ENCODE measurements at regions not wholly inside any gene's neighbourhood (a gene's known extent, or its start where the extent isn't known, plus 50 kb on each side); places are given as distances from the start of the nearest gene placed in this dataset.

- intact Hi-C loops (cut with DNase I, micrococcal nuclease), result no loop called here
- Mint-ChIP-seq H3K4me1 (ENCODE audit: low read depth) (no peaks in the 10 kb centered on the region), H3K27ac (no peak overlapping the region), H3K27me3 (no peaks in the 10 kb centered on the region), H3K36me3 (ENCODE audit: low read depth) (no peaks in the 10 kb centered on the region), H3K4me3 (no peak overlapping the region), H3K9me3 (peaks cover 2% of the 10 kb centered on the region)
- DNase-seq (no peak), ATAC-seq (ENCODE audit: poor library complexity) (no peak)
- Histone ChIP-seq H3K4me1 (ENCODE audit: insufficient read depth, low read length) (no peaks in the 10 kb centered on the region), H3K4me3 (ENCODE audit: low read length) (no peak overlapping the region), H3K9me3 (ENCODE audit: control insufficient read depth in 1 of 2, insufficient read depth in 1 of 2, low read length in 2 of 2) (no peaks in the 10 kb centered on the region), H3K27me3 (ENCODE audit: control insufficient read depth in 1 of 2, insufficient read depth in 2 of 2, low read length in 2 of 2) (no peaks in the 10 kb centered on the region), H3K27ac (ENCODE audit: low read depth in 1 of 2, low read length in 2 of 2) (no peak overlapping the region), H3K36me3 (ENCODE audit: insufficient read depth, low read length) (no peaks in the 10 kb centered on the region)
- ChIA-PET CTCF (no interaction called here), POLR2A (no interaction called here)
- TF ChIP-seq CTCF (IDR thresholded peaks at IDR 0.05), result no peak
These were observed 107.9 kb upstream of the EFNA5 start for GRCh38 chr5:107778647-107779046.

GRCh38 chr5:107776922-107777740 is 106.4 kb upstream of the EFNA5 start:
- no peak for TF ChIP-seq CTCF (IDR thresholded peaks at IDR 0.05)
- intact Hi-C loops (cut with DNase I, micrococcal nuclease), result no loop called here
- CTCF ChIA-PET, result no interaction called here

GRCh38 chr5:107776506-107776905 is 105.8 kb upstream of the EFNA5 start:
- H3K27ac Mint-ChIP-seq, result no peak overlapping the region
- Histone ChIP-seq H3K36me3 (ENCODE audit: insufficient read depth, low read length) (no peaks in the 10 kb centered on the region), H3K4me3 (ENCODE audit: low read length) (no peak overlapping the region), H3K4me1 (ENCODE audit: insufficient read depth, low read length) (no peaks in the 10 kb centered on the region), H3K27me3 (ENCODE audit: control insufficient read depth in 1 of 2, insufficient read depth in 2 of 2, low read length in 2 of 2) (no peaks in the 10 kb centered on the region), H3K27ac (ENCODE audit: low read depth in 1 of 2, low read length in 2 of 2) (no peak overlapping the region), H3K9me3 (ENCODE audit: control insufficient read depth in 1 of 2, insufficient read depth in 1 of 2, low read length in 2 of 2) (no peaks in the 10 kb centered on the region)
- no peak for TF ChIP-seq CTCF (IDR thresholded peaks at IDR 0.05)
- H3K4me1 Mint-ChIP-seq (ENCODE audit: low read depth), result no peaks in the 10 kb centered on the region
- peaks cover 2% of the 10 kb centered on the region for H3K9me3 Mint-ChIP-seq
- peaks cover 13% of the 10 kb centered on the region for H3K27me3 Mint-ChIP-seq
- CTCF ChIA-PET, result no interaction called here
- DNase-seq (no peak), ATAC-seq (ENCODE audit: poor library complexity) (no peak)
- POLR2A ChIA-PET, result no interaction called here
- H3K36me3 Mint-ChIP-seq (ENCODE audit: low read depth), result no peaks in the 10 kb centered on the region
- intact Hi-C loops (cut with DNase I, micrococcal nuclease), result no loop called here
- no peak overlapping the region for H3K4me3 Mint-ChIP-seq

More at GRCh38 chr5:107776922-107777740, 106.4 kb upstream of the EFNA5 start:
- Mint-ChIP-seq H3K4me3 (no peak overlapping the region), H3K36me3 (ENCODE audit: low read depth) (no peaks in the 10 kb centered on the region), H3K9me3 (peaks cover 2% of the 10 kb centered on the region), H3K4me1 (ENCODE audit: low read depth) (no peaks in the 10 kb centered on the region), H3K27me3 (peaks cover 10% of the 10 kb centered on the region), H3K27ac (no peak overlapping the region)
- H3K27ac ChIP-seq (ENCODE audit: low read depth in 1 of 2, low read length in 2 of 2), result no peak overlapping the region
- H3K27me3 ChIP-seq (ENCODE audit: control insufficient read depth in 1 of 2, insufficient read depth in 2 of 2, low read length in 2 of 2), result no peaks in the 10 kb centered on the region
- DNase-seq (no peak), ATAC-seq (ENCODE audit: poor library complexity) (no peak)
- no peaks in the 10 kb centered on the region for H3K9me3 ChIP-seq (ENCODE audit: control insufficient read depth in 1 of 2, insufficient read depth in 1 of 2, low read length in 2 of 2)
- POLR2A ChIA-PET, result no interaction called here
- H3K4me3 ChIP-seq (ENCODE audit: low read length), result no peak overlapping the region
- no peaks in the 10 kb centered on the region for H3K36me3 ChIP-seq (ENCODE audit: insufficient read depth, low read length)
- no peaks in the 10 kb centered on the region for H3K4me1 ChIP-seq (ENCODE audit: insufficient read depth, low read length)

Data from CD4-positive, alpha-beta T cell (primary cell).